D721Med (cell line): ENCODE measurements at regions not wholly inside any gene's neighbourhood (a gene's known extent, or its start where the extent isn't known, plus 50 kb on each side); places are given as distances from the start of the nearest gene placed in this dataset.

Experiments
- DNase-seq: peaks from one replicate; pipeline ENCODE4 v3.0.0; 2011; ENCODE audit warnings: low spot score; ENCODE audit not compliant: insufficient read length
- FAIRE-seq: peaks from 2 replicates; lab custom pipeline; 2011; peaks lifted over from hg19 to GRCh38; lab: Jason Lieb, UNC
- TF ChIP-seq, protein P1 (sequence below): IDR thresholded peaks from 2 replicates; pipeline ENCODE4 v1.5.1; 2012; ENCODE audit warnings: mild to moderate bottlenecking, control low read depth; ENCODE audit not compliant: insufficient read depth; ENCODE audit errors: missing control alignments

- DNase-seq = no peak
- no peak for FAIRE-seq
- TF ChIP-seq, protein P1, sequence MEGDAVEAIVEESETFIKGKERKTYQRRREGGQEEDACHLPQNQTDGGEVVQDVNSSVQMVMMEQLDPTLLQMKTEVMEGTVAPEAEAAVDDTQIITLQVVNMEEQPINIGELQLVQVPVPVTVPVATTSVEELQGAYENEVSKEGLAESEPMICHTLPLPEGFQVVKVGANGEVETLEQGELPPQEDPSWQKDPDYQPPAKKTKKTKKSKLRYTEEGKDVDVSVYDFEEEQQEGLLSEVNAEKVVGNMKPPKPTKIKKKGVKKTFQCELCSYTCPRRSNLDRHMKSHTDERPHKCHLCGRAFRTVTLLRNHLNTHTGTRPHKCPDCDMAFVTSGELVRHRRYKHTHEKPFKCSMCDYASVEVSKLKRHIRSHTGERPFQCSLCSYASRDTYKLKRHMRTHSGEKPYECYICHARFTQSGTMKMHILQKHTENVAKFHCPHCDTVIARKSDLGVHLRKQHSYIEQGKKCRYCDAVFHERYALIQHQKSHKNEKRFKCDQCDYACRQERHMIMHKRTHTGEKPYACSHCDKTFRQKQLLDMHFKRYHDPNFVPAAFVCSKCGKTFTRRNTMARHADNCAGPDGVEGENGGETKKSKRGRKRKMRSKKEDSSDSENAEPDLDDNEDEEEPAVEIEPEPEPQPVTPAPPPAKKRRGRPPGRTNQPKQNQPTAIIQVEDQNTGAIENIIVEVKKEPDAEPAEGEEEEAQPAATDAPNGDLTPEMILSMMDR = no peak
Observed at GRCh38 chr6:105616521-105616920, 213.6 kb upstream of the PREP start.

- DNase-seq (no peak), FAIRE-seq (no peak)
- TF ChIP-seq, protein P1 = no peak
Observed at GRCh38 chr6:105611606-105612005, 208.7 kb upstream of the PREP start.

DNA sequence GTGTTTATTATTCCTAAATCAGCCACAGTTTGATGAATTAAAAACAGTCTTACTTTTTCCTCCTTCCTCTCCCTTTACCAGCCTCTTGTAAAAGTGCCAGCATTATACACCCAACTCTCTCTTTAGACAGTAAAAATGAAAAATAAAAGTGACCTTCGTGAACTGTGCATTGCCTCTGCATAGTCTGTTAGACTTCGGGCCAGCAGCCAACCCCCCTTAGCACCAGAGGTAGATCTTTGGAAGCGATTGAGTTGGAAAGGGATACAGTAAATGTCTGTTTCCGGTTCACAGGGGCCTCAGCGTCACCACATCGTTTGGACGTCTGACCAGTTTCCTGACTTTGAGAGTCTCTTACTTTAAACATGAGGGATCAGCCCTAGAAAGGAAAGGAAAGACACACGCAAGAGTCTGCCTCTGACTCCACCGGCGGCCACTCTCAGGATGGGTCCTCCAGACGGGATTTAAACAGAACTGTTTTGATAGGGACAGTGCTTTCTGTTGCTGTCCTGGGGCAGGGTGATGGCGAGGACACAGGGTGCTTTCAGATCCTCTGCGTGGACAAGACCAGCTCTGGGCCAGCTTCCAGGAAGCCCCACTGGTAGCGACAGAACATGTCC lies 206.6 kb upstream of the PREP start:
- no peak for FAIRE-seq
- TF ChIP-seq, protein P1 = no peak
- no peak for DNase-seq

DNA sequence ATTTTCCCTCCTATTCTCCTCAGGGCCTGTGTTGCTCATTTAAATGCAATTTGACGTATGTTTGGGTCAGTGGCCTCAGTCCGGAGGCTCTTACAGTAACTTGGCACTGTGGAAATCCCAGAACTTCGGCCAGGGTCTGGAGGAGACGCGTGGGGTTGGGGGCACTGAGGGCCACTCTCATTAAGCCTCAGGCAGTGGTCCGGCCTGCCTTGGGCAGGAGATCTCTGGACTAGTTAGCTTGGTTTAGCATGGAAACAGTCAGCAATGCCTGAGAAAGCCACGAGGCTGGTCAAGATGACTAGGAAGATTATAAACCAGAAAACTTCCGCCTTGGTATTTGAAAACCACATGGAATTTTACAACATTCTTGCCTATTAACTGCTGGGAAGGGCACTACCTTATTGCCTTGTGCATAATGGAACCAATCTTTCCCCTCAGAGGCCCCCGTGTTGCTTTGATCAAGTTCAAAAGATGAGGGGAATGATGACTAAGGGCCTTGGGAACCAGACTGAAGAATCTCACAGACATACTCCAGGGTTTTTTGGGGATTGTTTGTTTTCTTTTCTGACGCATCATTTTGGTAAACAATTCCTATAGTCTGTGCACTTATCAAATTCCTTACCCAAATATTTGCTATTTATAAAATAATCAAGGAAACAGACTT lies 206.0 kb upstream of the PREP start:
- DNase-seq (no peak), FAIRE-seq (no peak)
- TF ChIP-seq, protein P1 = no peak

GRCh38 chr6:105607636-105608621 lies 205.0 kb upstream of the PREP start:
- TF ChIP-seq, protein P1 = no peak
- DNase-seq (no peak), FAIRE-seq (no peak)

DNA sequence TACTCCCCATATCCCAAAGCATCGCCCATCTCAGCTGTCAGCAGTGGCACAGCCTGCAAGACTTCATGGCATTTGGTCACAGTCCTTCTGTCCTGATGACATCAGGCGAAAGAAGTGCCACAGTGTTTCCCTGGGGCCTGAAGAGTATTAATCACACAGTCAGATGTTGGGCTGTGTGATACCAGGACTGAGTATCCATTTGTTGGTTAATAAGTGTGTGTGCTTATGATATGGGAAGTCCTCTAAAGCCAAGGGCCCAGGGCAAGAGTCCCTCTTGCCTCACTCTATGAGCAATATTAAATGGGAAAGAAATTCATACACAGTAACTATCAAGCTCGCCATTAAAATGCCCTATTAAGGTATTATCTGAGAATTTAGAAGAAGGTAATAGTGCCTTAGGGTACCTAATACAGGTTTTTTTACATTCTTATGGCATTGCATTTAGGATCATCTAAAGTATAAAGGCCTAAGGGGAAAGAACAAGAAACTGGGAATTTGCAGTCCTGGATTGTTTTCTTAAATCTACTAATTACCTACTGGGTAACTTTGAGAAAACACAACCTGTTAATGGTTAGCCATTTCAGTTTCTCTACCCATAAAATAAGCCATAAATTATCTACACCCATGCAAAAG lies 204.1 kb upstream of the PREP start:
- DNase-seq (no peak), FAIRE-seq (no peak)
- TF ChIP-seq, protein P1 = no peak
